Panc1 (cell line): ENCODE measurements at regions not wholly inside any gene's neighbourhood (a gene's known extent, or its start where the extent isn't known, plus 50 kb on each side); places are given as distances from the start of the nearest gene placed in this dataset.
A peak's percentile ranks its signal among the peaks of the same experiment; 100 is the strongest.
"Not testable (repeated sequence)": the region's sequence is repeated elsewhere in the genome, so short reads cannot be mapped to it uniquely, and the experiment has no call there.

ENCODE experiments used
- ATAC-seq: fragments of 200-7000 bp; cut with Tn5 transposase; 2 replicates; pipeline ENCODE4 v1.9.1; 2020; ENCODE audit warnings: mild to moderate bottlenecking, moderate library complexity
- BruUV-seq: library from RNA; stranded (reverse); fragments of 400-500 nt; replicated peaks from 2 replicates; lab custom pipeline; 2021; lab: Mats Ljungman, UMichigan
- CTCF ChIA-PET: fragments of 300-600 bp; sonication (Branson Sonifier 250); formaldehyde crosslinking; loops from one replicate; lab custom pipeline; 2022; ENCODE audit warnings: antibody characterized with exemption; lab: Charles Lee
- POLR2A ChIA-PET: fragments of 300-600 bp; sonication (Branson Sonifier 250); formaldehyde crosslinking; loops from one replicate; lab custom pipeline; 2022; ENCODE audit warnings: antibody characterized with exemption; lab: Charles Lee
- DNase-seq: peaks from one replicate; pipeline ENCODE4 v3.0.0-alpha.2; 2010; ENCODE audit warnings: low read depth, low spot score
- H3K27ac ChIP-seq: 2 replicates; pipeline ENCODE4 v1.5.1; 2011; ENCODE audit warnings: mild to moderate bottlenecking, low read length, inconsistent platforms
- H3K27me3 ChIP-seq: fragments of 200-500 bp; sonication (Bioruptor generic); 2 replicates; pipeline ENCODE4 v1.6.0; 2014; ENCODE audit warnings: low read length, inconsistent platforms; ENCODE audit not compliant: control insufficient read depth, insufficient read depth
- H3K36me3 ChIP-seq: fragments of 200-500 bp; sonication (Bioruptor generic); 2 replicates; pipeline ENCODE4 v1.5.1; 2014; ENCODE audit warnings: inconsistent platforms, mild to moderate bottlenecking, low read length, moderate library complexity; ENCODE audit not compliant: control insufficient read depth, insufficient read depth
- H3K4me1 ChIP-seq: 2 replicates; pipeline ENCODE4 v1.5.1; 2011; ENCODE audit warnings: inconsistent platforms, mild to moderate bottlenecking, low read length, moderate library complexity; ENCODE audit not compliant: control insufficient read depth, insufficient read depth
- H3K4me3 ChIP-seq, 2 experiments: 2 replicates each; pipeline ENCODE4 v1.5.1; 2011 to 2012; ENCODE audit warnings: low read depth in 2 of 2, low read length in 2 of 2, mild to moderate bottlenecking in 2 of 2, inconsistent platforms in 1 of 2, moderate library complexity in 1 of 2
- H3K9me3 ChIP-seq: fragments of 200-500 bp; sonication (Bioruptor generic); 2 replicates; pipeline ENCODE4 v1.5.1; 2014; ENCODE audit warnings: low read depth, mild to moderate bottlenecking, inconsistent platforms, low read length, moderate library complexity; ENCODE audit not compliant: control insufficient read depth, insufficient read depth
- POLR2AphosphoS5 ChIP-seq: IDR thresholded peaks from 2 replicates; pipeline ENCODE4 v1.6.1; 2012; ENCODE audit warnings: mild to moderate bottlenecking, low read depth, low read length, moderate library complexity
- REST ChIP-seq, 2 experiments: IDR thresholded peaks; 2 replicates each; pipeline ENCODE4 v1.6.1; 2011 to 2012; ENCODE audit warnings: low read depth in 2 of 2, control low read depth in 1 of 2, low read length in 1 of 2, mild to moderate bottlenecking in 1 of 2, moderate library complexity in 1 of 2; ENCODE audit not compliant: insufficient read depth in 1 of 2
- SIN3A ChIP-seq: IDR thresholded peaks from 2 replicates; pipeline ENCODE4 v1.6.1; 2012; ENCODE audit warnings: low read depth, mild to moderate bottlenecking, low read length, moderate library complexity, borderline replicate concordance; ENCODE audit not compliant: insufficient read depth
- TCF7L2 ChIP-seq: IDR thresholded peaks from 2 replicates; pipeline ENCODE4 v1.6.1; 2011; ENCODE audit warnings: mild to moderate bottlenecking, low read depth, low read length, inconsistent platforms
- in situ Hi-C: cut with HindIII; loops from 2 replicates; pipeline ENCODE4 v1.10.0; 2016; ENCODE audit warnings: low sequenced_read_pairs, low pct_unique_long_range_greater_than_20kb
- intact Hi-C: fragments of 100-400 bp; cut with micrococcal nuclease; formaldehyde crosslinking; loops from one replicate; pipeline ENCODE4 v1.10.0; 2022; ENCODE audit not compliant: unreplicated experiment
- TF ChIP-seq, protein P1 (sequence below): fragments of 450-650 bp; IDR thresholded peaks from 2 replicates; pipeline ENCODE4 v1.5.1; 2017; ENCODE audit warnings: mild to moderate bottlenecking

- Histone ChIP-seq H3K9me3 (no peaks in the 10 kb centered on the region), H3K27ac (peak overlapping the region; percentile 57; the same call in 1 of the 2 replicates), H3K4me3 (no peak overlapping the region), H3K36me3 (no peaks in the 10 kb centered on the region), H3K27me3 (no peaks in the 10 kb centered on the region), H3K4me1 (peaks cover 5% of the 10 kb centered on the region)
- DNase-seq, result no peak
- POLR2A ChIA-PET, result no interaction called here
- TF ChIP-seq, protein P1, sequence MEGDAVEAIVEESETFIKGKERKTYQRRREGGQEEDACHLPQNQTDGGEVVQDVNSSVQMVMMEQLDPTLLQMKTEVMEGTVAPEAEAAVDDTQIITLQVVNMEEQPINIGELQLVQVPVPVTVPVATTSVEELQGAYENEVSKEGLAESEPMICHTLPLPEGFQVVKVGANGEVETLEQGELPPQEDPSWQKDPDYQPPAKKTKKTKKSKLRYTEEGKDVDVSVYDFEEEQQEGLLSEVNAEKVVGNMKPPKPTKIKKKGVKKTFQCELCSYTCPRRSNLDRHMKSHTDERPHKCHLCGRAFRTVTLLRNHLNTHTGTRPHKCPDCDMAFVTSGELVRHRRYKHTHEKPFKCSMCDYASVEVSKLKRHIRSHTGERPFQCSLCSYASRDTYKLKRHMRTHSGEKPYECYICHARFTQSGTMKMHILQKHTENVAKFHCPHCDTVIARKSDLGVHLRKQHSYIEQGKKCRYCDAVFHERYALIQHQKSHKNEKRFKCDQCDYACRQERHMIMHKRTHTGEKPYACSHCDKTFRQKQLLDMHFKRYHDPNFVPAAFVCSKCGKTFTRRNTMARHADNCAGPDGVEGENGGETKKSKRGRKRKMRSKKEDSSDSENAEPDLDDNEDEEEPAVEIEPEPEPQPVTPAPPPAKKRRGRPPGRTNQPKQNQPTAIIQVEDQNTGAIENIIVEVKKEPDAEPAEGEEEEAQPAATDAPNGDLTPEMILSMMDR, result no peak
- TF ChIP-seq SIN3A (no peak), TCF7L2 (no peak), REST (IDR thresholded peaks at IDR 0.05; ENCODE audit: insufficient read depth in 1 of 2, low read depth in 2 of 2, low read length in 1 of 2) (no peak), POLR2AphosphoS5 (no peak)
- ATAC-seq, result no peak
- CTCF ChIA-PET, result no interaction called here
- in situ Hi-C loops, result no loop called here
- intact Hi-C loops, result no loop called here
- BruUV-seq, result no TSS peak
Measured at GRCh38 chr3:177804646-177805045, 607.4 kb upstream of the TBL1XR1 start.

DNA sequence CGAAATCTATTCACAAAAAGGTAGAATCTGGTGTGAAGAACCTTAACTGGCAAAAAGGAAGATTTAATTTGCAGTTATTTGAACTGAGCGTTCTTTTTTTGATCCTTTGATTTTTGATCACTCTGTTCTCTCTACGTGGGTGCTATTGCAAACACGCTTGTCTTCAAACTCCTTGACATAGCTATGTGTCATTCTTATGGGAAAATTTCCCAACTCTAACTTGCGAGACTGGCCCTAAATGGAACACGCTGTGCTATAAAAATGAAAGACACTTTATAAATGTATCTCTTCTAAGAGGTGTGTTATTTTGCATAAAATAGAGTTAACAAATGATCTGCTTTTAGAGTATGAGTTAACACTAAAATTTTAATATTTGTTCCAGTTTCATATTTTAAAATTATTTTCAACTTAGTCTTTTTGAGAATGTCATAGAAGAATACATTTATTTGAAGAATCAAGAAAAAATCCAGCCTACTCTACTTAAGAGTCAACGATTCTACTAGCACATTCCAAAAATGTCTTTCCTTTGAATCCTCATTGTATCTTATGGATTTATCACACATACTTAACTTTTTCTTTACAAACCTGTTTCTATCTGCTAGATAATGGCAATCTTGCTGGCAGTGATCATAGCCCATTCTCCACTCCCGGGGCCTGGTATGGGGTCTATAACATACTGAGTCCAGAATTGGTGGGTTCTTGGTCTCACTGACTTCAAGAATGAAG lies 610.0 kb upstream of the TBL1XR1 start:
- in situ Hi-C loops, result no loop called here
- TF ChIP-seq, protein P1, result no peak
- TF ChIP-seq SIN3A, result no peak
- no peak for TF ChIP-seq REST (IDR thresholded peaks at IDR 0.05; ENCODE audit: insufficient read depth in 1 of 2, low read depth in 2 of 2, low read length in 1 of 2)
- TF ChIP-seq TCF7L2, result no peak
- CTCF ChIA-PET, result no interaction called here
- Histone ChIP-seq H3K4me3 (no peak overlapping the region), H3K9me3 (peaks cover 5% of the 10 kb centered on the region; the same call in 1 of the 2 replicates), H3K36me3 (no peaks in the 10 kb centered on the region), H3K4me1 (peaks cover 17% of the 10 kb centered on the region), H3K27ac (peak overlapping the region; percentile 74; the same call in 1 of the 2 replicates), H3K27me3 (no peaks in the 10 kb centered on the region)
- BruUV-seq, result no TSS peak
- intact Hi-C loops, result no loop called here
- ATAC-seq, result no peak
- no peak for DNase-seq
- POLR2A ChIA-PET, result no interaction called here

DNA sequence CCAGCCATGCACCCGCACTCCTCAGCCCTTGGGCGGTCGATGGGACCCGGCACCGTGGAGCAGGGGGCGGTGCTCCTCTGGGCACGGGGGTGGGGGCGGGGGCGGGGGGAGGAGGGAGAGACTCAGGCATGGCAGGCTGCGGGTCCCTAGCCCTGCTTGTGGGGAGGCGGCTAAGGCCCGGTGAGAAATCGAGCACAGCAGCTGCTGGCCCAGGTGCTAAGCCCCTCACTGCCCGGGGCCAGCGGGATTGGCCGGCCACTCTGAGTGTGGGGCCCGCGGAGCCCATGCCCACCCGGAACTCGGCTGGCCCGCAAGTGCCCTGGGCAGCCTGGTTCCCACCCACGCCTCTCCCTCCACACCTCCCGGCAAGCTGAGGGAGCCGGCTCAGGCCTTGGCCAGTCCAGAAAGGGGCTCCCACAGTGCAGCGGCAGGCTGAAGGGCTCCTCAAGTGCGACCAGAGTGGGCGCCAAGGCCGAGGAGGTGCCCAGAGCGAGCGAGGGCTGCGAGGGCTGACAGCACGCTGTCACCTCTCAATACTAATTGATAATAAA lies 611.7 kb upstream of the TBL1XR1 start:
- H3K9me3 ChIP-seq, BruUV-seq, in situ Hi-C loops, H3K4me3 ChIP-seq, CTCF ChIA-PET, ATAC-seq, DNase-seq, H3K36me3 ChIP-seq, POLR2A ChIA-PET, intact Hi-C loops, H3K27me3 ChIP-seq: not testable (repeated sequence)
- H3K27ac ChIP-seq, result peak overlapping the region; percentile 89
- peaks cover 17% of the 10 kb centered on the region for H3K4me1 ChIP-seq
